ENCODE measurements at regions not wholly inside any gene's neighbourhood (a gene's known extent, or its start where the extent isn't known, plus 50 kb on each side); places are given as distances from the start of the nearest gene placed in this dataset.
"Not testable (repeated sequence)": the region's sequence is repeated elsewhere in the genome, so short reads cannot be mapped to it uniquely, and the experiment has no call there.

DNA sequence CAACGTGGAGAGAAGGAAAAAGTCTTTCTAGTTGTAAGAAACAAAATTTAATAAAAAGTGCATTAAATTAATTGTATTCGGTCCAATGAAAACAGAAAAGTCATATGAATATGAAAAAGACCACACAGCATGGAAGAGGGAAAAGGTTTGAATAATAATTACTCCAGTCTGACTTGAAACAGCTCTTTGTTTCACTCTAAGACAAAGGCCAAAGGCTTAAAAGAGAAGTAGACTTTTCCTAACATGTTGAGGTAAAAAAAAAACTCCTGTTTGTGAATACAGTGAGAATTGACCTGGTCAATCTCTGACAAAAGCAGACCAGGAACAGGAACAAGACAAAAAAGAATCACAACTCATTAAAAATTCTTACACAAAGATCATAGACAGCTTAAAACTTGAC lies 429.8 kb downstream of the TOX3 start:
- CTCF ChIA-PET = interaction anchor here (0.7 kb wide), 1 partner anchor 20 kb away, joined by 3 read pairs; no protein-coding TSS in a partner anchor
- no peak for DNase-seq (ENCODE audit: extremely low spot score)
- POLR2A ChIA-PET = no interaction called here
- TF ChIP-seq, protein P1, sequence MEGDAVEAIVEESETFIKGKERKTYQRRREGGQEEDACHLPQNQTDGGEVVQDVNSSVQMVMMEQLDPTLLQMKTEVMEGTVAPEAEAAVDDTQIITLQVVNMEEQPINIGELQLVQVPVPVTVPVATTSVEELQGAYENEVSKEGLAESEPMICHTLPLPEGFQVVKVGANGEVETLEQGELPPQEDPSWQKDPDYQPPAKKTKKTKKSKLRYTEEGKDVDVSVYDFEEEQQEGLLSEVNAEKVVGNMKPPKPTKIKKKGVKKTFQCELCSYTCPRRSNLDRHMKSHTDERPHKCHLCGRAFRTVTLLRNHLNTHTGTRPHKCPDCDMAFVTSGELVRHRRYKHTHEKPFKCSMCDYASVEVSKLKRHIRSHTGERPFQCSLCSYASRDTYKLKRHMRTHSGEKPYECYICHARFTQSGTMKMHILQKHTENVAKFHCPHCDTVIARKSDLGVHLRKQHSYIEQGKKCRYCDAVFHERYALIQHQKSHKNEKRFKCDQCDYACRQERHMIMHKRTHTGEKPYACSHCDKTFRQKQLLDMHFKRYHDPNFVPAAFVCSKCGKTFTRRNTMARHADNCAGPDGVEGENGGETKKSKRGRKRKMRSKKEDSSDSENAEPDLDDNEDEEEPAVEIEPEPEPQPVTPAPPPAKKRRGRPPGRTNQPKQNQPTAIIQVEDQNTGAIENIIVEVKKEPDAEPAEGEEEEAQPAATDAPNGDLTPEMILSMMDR (IDR thresholded peaks at IDR 0.05; ENCODE audit: control extremely low read depth, extremely low read depth, low read depth, missing control alignments) = no peak

DNA sequence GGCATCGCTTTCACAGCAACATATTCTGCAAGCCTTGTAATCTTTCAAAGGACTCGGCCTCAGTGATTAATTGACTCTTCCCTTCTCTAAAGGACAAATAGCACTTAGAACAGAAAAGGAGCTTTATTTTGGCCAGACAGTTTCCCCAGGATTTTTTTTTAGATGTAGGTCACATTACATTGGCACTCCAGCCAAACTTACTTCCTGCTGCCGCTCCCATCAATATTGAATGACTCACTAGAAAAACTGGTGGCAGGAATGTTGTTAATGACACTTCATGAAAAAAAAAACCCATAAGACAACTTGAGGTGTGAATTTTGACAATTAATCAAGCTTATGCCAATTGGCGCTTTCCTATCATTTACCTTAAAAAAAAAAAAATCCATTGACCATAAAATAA lies 432.6 kb downstream of the TOX3 start:
- TF ChIP-seq, protein P1 (IDR thresholded peaks at IDR 0.05; ENCODE audit: control extremely low read depth, extremely low read depth, low read depth, missing control alignments) = no peak
- POLR2A ChIA-PET = no interaction called here
- CTCF ChIA-PET = interaction anchor here (1.2 kb wide), 1 partner anchor 21 kb away, joined by 3 read pairs; no protein-coding TSS in a partner anchor
- DNase-seq (ENCODE audit: extremely low spot score) = no peak

DNA sequence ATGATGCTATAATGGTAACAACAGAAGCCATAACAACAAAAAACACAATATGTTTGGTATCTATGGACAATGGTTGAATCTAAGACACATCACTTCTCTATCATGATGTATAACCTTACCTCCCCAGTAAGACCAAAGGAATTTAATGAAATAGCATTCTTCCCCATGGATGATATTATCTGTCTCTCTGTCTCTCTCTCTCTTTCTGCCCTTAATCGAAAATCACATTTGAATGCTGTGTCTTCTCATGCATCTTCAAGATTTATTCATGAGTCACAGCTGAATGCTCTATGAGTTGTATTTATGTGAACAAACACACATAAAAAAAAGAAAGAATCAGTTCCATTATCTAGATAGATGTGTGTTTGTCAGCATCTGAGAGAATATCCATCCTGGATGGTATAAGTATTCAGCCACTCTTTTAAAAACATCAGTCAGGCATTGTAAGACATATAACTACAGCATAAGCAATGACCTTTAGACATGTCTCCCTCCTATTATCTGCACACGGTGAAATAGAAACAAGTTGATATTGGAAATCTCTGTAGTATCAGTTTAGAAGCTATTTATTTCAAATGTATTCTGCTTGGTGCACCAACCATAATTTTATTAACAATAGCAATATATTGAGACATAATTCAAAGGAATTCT lies 433.3 kb downstream of the TOX3 start:
- TF ChIP-seq, protein P1 (IDR thresholded peaks at IDR 0.05; ENCODE audit: control extremely low read depth, extremely low read depth, low read depth, missing control alignments) = no peak
- DNase-seq (ENCODE audit: extremely low spot score) = no peak
- ChIA-PET CTCF (no interaction called here), POLR2A (no interaction called here)

DNA sequence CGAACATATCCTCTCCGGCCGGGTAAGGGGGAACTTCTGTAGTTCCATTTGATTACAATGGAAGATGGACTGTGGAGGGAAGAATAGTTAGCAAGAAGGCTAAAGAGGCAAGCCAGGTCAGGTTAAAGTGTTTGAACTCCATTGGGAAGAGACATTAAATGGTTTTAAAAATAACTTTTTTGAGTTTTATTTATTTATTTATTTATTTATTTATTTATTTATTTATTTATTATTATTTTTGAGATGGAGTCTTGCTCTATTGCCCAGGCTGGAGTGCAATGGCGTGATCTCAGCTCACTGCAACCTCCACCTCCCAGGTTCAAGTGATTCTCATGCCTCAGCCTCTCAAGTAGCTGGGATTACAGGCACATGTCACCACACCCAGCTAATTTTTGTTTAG lies 441.9 kb downstream of the TOX3 start:
- DNase-seq (ENCODE audit: extremely low spot score); POLR2A ChIA-PET: not testable (repeated sequence)
- CTCF ChIA-PET = interaction anchor here (1.6 kb wide), 1 partner anchor 17 kb away, joined by 3 read pairs; no protein-coding TSS in a partner anchor

DNA sequence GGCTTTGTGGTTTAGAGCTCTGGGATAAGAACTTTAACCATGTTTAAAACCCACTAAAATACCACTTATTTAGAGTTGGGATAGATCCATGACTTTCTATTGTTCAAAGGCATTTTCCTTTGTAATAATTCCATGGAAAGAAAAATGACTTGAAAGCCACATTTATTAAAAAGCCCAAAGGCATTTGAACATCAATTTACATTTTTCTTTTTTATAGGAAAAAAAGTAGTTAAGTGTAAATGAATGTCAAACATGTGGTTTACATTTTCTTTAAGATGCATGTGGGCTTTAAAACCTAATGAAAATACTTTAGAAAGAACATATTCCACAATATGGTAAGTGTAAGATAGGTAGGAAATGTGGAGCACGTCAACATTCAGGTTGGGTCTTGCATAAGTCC lies 443.2 kb downstream of the TOX3 start:
- DNase-seq (ENCODE audit: extremely low spot score) = no peak
- POLR2A ChIA-PET = no interaction called here
- TF ChIP-seq, protein P1 (IDR thresholded peaks at IDR 0.05; ENCODE audit: control extremely low read depth, extremely low read depth, low read depth, missing control alignments) = no peak
- CTCF ChIA-PET = interaction anchor here (1.1 kb wide), 1 partner anchor 15 kb away, joined by 3 read pairs; no protein-coding TSS in a partner anchor

DNA sequence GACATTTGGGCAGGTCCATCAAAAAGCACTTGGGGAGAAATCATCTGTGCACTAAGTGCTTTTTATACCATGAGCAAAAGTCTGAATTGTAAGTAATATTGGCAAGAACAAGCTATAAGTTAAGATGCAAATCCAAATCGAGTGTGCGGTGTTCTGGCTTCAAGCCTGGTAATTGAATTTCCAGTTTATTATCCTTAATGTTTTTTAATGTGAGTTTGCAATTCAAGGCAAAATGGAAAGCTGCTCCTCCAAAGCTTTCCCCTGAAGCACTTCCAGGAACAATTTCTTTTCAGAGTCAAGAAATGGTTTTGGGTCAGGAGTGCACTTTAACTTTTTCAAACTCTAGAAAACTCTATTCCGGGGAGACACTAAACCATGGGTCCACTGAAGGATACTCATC lies 445.7 kb downstream of the TOX3 start:
- TF ChIP-seq, protein P1 (IDR thresholded peaks at IDR 0.05; ENCODE audit: control extremely low read depth, extremely low read depth, low read depth, missing control alignments) = no peak
- POLR2A ChIA-PET = no interaction called here
- CTCF ChIA-PET = no interaction called here
- no peak for DNase-seq (ENCODE audit: extremely low spot score)

DNA sequence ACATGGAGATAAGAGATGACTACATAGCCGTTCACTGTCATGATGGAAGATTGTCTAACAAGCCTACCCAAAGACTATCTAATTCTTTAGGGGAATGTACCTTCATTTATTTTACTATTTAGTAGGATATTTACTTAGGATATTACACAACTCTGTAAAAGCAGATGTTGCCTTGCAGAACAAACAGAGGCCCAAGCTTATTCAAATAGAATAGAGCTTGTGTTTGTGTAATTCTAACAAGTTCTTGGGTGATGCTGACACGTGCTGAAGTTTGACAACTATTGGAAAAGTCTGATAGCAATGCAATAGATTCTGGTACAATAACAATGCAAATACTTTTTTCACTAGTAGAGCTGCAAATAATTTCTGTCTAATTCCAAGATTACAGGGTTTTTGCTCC lies 447.6 kb downstream of the TOX3 start:
- POLR2A ChIA-PET = no interaction called here
- no peak for DNase-seq (ENCODE audit: extremely low spot score)
- CTCF ChIA-PET = interaction anchor here (1.2 to 1.3 kb wide), 2 partner anchors 9 to 10 kb away, joined by 3 read pairs; no protein-coding TSS in a partner anchor
- TF ChIP-seq, protein P1 (IDR thresholded peaks at IDR 0.05; ENCODE audit: control extremely low read depth, extremely low read depth, low read depth, missing control alignments) = no peak

All from GM10248 (cell line).